OCI-LY7 (cell line): ENCODE measurements at regions not wholly inside any gene's neighbourhood (a gene's known extent, or its start where the extent isn't known, plus 50 kb on each side); places are given as distances from the start of the nearest gene placed in this dataset.

ENCODE experiments used
- CTCF ChIP-seq: fragments of 200-600 bp; sonication (generic); conservative IDR thresholded peaks from 2 replicates; pipeline ENCODE4 v1.5.1; 2014; ENCODE audit warnings: mild to moderate bottlenecking, antibody characterized with exemption, low read length, moderate library complexity, mixed read lengths
- EZH2phosphoT487 ChIP-seq: fragments of 200-600 bp; sonication (generic); IDR thresholded peaks from 2 replicates; pipeline ENCODE4 v1.6.1; 2018; ENCODE audit warnings: low read depth, borderline replicate concordance, mild to moderate bottlenecking, mixed run types, antibody characterized with exemption, low read length, moderate library complexity, mixed read lengths

- TF ChIP-seq CTCF (no peak), EZH2phosphoT487 (no peak)
These were observed 148.4 kb downstream of the C3orf38 start for GRCh38 chr3:88298189-88298588.
